ENCODE measurements at regions not wholly inside any gene's neighbourhood (a gene's known extent, or its start where the extent isn't known, plus 50 kb on each side); places are given as distances from the start of the nearest gene placed in this dataset.

DNA sequence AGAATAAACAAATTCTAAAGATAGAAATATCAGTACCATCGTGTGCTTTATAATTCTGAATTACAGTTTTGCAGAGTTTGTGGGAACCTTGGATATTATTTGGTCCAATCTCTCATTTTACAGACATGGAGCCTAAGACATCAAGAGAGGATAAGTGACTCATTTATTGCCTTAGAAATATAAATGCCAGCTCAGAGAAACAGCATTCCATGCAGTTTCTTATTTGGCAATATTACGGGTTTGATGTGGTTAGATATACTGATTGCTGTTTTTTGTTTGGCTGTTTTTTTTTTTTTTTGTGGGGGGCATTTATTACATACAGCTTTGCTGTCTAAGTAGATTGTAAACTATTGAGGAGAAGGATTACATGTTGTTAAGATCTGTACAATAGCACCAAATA, 1241.1 kb upstream of the LRRTM1 start:
- TF ChIP-seq, protein P1, sequence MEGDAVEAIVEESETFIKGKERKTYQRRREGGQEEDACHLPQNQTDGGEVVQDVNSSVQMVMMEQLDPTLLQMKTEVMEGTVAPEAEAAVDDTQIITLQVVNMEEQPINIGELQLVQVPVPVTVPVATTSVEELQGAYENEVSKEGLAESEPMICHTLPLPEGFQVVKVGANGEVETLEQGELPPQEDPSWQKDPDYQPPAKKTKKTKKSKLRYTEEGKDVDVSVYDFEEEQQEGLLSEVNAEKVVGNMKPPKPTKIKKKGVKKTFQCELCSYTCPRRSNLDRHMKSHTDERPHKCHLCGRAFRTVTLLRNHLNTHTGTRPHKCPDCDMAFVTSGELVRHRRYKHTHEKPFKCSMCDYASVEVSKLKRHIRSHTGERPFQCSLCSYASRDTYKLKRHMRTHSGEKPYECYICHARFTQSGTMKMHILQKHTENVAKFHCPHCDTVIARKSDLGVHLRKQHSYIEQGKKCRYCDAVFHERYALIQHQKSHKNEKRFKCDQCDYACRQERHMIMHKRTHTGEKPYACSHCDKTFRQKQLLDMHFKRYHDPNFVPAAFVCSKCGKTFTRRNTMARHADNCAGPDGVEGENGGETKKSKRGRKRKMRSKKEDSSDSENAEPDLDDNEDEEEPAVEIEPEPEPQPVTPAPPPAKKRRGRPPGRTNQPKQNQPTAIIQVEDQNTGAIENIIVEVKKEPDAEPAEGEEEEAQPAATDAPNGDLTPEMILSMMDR (optimal IDR thresholded peaks at IDR 0.05 in 1 of 3, IDR thresholded peaks at IDR 0.05 in 1 of 3, conservative IDR thresholded peaks at IDR 0.05 in 1 of 3; ENCODE audit: extremely low read depth in 1 of 3, insufficient read depth in 2 of 3, low read length in 3 of 3): no peak
- no peak for TF ChIP-seq EZH2 (IDR thresholded peaks at IDR 0.05; ENCODE audit: low read length)
